NCI-H69 (cell line): ENCODE measurements at regions not wholly inside any gene's neighbourhood (a gene's known extent, or its start where the extent isn't known, plus 50 kb on each side); places are given as distances from the start of the nearest gene placed in this dataset.
A peak's percentile ranks its signal among the peaks of the same experiment; 100 is the strongest.
"Not testable (repeated sequence)": the region's sequence is repeated elsewhere in the genome, so short reads cannot be mapped to it uniquely, and the experiment has no call there.

Experiments
- DNase-seq: peaks from one replicate; lab custom pipeline; 2025; lab: John Stamatoyannopoulos, UW

DNA sequence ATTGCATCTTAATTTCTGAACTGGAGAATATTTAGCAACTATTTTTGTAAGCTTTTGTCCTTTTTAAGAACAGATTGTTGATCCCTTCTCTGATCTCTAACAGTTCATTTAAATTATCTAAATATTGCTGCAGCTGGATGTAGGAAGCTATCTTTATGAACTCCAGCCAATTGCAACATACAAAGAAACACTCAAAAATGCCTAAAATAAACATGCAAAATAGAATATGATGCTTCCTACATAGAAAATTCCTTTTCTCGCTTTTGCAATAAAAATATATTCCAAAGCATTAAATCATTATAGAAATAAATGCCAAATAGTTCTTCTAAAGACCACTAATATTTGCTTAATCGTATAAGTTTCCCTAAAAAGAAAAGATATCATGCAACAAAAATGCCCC is 218.6 kb downstream of the LURAP1L start:
- DNase-seq, result no peak

DNA sequence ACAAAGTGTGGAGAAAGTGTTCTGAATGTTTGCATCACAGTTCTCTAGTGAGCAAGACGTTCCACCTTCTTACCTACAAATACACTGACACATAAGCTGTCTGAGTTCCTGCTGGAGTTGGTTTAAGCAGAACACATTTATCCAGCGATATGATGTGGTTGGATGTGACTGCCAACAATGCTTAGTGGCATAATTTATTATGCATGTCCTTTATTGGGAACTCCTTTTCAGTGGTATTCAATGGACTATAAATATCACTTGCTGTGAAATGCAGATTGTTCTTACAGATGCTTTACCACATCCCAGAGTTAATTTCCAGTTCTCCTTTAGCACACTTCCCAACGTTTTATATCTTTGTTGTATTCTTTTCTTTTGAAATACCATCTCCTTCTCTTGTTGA is 222.2 kb downstream of the LURAP1L start:
- peak; percentile 61 for DNase-seq

DNA sequence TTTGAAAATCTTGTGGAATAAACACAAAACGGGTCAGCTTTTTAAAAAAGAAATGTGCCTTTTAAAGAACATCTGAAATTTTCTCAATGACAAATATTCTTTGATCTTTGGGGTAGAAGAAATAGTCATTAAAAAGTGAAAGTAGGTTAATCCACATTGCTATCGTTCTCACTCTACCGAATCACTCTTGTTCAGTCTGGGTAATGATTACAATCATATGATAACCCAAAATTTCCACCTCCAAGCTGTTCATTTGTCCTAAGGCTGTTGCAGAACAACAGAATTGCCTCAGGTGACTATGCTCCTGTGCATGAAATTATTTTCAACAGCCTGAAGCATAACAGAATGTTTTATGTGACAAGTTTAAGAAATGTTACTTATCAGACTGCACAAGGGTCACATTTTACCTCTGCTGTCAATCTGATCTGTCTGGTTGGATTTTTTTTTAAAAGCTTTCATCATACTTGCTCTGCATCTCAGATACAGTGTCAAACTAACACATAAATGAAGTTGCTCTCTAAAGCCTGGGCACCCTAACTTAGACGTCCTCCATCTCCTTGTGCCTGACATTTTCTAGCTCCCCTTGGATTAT is 227.3 kb downstream of the LURAP1L start:
- peak; percentile 53 for DNase-seq

DNA sequence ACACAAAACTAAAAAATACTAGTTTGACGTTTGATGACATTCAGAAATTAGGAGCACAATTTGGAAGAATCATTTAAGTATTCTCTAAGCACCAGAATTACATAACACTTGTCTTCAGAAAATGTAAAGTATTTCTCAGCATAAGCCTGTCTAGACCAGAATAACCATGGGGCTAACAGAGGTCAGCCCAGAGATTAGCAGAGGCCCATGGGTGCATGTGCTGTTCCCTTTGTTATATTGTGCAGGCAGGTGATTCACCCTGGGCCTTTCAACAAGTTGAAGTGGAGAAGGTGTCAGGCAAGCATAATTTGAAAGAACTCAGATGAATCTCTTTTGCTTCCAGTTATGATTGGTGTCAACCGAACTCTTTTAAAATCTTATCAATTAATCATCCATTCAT is 227.9 kb downstream of the LURAP1L start:
- DNase-seq, result peak; percentile 19

- no peak for DNase-seq
Measured at GRCh38 chr9:13009871-13010270, 235.1 kb downstream of the LURAP1L start.

GRCh38 chr9:13013991-13014883 is 239.4 kb downstream of the LURAP1L start:
- DNase-seq, result no peak

GRCh38 chr9:13017260-13017659 is 242.4 kb downstream of the LURAP1L start:
- no peak for DNase-seq

DNA sequence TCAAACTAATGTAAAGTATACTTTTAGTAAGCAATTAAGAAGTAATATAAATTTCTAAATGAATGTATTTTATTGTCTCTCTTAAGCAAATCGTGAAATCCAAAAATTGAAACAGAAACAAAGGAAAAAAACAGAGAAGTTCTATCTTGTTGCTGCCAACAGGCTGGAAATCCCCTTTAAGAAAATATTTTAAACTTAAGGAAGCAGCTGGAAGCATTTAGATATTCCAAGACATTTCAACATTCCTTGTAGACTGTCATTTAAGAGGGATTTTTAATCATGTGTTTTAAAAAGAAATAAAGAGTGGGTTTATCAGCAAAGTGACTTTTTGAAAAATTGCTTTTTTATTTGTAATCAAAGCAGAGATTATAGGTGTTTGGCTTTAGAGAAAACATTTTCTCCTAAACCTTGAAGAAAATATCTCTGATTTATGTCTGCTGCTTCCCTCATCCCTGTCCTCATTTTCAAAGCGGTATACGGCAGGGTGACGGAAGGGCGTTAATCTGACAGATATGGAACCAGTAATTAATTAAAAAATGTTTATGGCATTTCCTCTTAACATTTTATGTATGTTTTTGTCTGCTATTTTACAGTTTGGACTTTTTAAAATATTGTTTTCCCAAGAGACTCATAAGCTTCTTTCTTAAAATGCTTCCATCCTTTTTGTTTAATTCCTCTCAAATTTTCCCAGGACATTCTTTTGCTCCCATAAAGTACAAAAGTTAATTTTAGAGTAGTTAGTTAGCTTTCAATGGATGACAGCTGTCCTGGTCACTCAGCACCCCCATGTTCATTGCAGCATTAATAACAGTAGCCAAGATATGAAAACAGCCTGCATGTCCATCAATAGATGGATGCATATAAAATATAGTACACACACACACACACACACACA is 245.6 kb downstream of the LURAP1L start:
- no peak for DNase-seq

GRCh38 chr9:13022756-13023155 is 247.9 kb downstream of the LURAP1L start:
- DNase-seq, result no peak

GRCh38 chr9:13023498-13023897 is 248.7 kb downstream of the LURAP1L start:
- DNase-seq, result no peak

DNA sequence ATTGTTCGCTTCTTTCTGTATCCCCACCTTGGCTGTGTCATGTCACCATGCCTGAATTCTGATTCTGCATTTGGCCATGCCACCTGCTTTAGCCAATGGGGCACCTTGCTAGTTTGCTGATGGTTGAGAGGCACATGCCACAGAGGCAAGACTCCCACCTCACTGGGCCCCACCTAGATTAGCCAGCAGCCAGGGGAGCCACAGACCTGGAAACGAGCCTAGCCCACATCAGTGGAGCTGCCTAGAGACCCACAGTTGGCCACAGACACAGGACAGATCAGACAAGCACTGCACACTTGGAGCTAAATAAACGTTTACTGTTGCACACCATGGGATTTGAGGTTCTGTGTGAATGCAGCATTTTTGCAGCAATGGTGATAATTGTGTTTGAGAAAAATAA is 252.1 kb downstream of the LURAP1L start:
- peak; percentile 26 for DNase-seq

DNA sequence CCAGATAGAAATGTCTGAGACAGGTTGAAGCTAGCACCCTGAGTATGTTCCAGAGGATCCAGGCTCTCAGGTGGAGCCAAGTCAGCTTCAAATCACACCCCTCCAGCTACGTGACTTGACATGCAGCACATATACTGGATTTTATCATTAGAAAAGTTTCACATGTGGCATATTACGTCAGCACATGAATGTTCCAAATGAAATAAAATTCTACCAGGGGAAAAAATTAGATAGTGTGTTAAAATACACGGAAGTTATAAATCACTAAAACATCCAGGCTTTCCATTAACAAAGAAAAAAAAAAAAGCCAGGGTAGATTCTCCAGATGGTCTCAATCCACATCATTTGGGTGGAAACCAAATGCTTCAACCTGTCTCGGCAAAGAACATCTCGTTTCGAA is 251.6 kb downstream of the MPDZ start:
- no peak for DNase-seq

- peak; percentile 31 for DNase-seq
Measured at GRCh38 chr9:13032585-13032984, 246.9 kb downstream of the MPDZ start.

DNA sequence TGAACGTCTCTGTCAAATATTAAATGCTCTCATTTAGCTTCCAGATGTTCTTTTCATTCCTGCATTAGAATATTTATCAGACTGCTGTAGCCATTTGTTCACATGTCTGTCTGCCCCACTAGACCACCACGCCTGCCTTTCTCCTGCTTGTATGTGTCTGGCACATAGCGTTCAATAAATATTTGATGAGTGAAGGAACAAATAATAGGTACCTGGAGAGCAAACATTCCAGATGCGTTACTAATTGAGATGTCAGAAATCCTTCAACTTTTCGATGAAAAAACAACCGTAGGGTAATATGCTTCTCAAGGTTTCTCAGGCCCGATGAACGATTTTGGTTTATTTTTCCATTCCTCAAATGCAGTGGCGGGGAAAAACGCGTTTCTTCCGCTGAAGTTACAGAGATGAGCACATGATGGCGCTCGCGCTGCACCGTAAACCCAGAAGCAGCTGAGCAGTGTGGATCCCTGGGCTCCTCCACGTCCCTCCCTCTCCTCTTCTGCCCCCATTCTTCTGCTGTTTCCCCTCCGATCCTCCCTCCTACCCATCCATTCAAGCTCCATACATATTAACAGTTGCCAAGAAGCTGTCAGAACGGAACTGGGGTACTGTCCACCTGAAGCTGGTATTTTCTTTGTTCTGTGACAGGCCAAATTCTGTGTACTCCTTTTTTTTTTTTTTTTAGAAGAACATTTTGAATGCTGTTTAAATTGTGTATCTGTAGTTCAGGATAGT is 245.4 kb downstream of the MPDZ start:
- DNase-seq, result peak; percentile 96

- peak; percentile 82 for DNase-seq
Measured at GRCh38 chr9:13034694-13035002, 244.8 kb downstream of the MPDZ start.

- DNase-seq, result no peak
Measured at GRCh38 chr9:13035822-13036221, 243.7 kb downstream of the MPDZ start.

DNA sequence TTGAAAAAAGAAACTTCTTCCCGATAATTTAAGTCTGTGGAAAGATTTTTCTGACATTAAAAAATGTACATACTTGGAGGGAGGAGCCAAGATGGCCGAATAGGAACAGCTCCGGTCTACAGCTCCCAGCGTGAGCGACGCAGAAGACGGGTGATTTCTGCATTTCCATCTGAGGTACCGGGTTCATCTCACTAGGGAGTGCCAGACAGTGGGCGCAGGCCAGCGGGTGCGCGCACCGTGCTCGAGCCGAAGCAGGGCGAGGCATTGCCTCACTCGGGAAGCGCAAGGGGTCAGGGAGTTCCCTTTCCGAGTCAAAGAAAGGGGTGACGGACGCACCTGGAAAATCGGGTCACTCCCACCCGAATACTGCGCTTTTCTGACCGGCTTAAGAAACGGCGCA is 241.7 kb downstream of the MPDZ start:
- not testable (repeated sequence) for DNase-seq

DNA sequence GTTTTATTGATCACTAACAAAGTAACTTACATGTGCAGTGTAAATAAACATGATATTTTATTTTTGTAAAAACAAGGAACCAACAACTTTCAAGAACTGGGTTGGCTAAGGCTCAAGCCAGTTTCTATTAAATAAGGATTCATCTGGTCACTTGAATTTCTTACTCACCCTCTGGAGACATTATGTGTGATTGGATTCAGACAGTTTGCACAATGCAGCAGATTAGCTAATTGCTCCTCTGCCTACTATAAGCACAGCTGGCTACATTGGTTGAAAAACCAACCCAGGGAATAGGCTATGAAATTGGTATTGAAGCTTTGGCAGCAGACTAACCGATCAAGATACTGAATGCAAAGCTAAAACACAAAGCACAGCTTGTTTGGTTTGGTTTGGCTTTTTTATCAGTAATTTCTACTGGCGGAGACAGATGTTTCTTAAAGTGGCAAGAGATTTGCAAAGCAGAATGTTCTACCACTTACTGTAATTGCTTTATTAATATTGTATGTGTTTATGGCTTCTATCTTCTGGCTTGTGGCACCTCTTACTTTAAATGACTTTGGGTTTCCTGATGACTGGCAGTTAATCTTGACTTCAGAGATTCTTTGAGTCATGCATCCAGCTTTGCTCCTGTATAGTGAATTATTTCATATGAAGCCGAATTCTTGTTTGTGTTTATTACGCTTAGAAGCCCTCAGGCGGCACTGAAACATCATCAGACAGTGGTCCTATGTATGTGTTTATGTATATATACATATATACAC is 231.5 kb downstream of the MPDZ start:
- peak; percentile 95 for DNase-seq

DNA sequence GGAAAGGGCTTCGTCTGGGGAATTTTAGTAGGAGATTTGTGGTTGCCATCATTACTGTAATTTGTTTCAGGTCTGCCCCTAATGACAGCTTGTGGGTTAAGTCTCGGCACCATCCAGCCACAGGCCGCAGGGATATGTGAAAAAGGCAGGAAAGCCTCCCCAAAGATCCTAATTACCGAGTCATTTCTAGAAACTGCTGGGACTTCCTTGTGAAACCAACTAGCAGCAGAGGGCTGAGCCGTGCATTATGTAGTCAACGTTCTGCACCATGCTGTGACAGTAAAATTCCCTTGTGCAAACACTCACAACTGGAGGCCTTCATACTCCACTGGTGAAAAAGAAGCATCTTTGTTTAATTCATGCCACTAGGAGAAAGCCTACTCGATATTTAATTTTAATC is 230.3 kb downstream of the MPDZ start:
- peak; percentile 99 for DNase-seq

DNA sequence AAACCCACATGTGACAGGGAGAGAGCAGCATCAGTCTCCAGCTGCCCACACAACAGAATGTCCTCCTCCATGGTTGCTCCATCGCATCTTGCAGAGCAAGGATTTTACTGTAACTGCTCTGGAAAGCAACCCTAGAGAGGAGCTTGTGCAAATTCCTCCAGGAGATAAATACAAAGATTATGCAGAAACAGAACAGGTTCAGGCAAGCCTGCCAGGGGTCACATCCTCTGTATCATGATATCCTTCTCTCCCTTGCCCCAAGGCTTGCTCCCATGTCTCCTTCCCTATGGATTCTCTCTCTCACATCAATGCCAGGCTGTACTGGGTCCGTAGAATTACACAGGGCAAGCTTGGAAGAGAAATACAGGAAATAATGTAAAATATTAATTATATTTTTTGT is 226.0 kb downstream of the MPDZ start:
- peak; percentile 48 for DNase-seq

- no peak for DNase-seq
Measured at GRCh38 chr9:13054389-13054788, 225.1 kb downstream of the MPDZ start.
